GM13977 (cell line): ENCODE measurements at regions not wholly inside any gene's neighbourhood (a gene's known extent, or its start where the extent isn't known, plus 50 kb on each side); places are given as distances from the start of the nearest gene placed in this dataset.

ENCODE experiments used
- DNase-seq: peaks from one replicate; pipeline ENCODE4 v3.0.0; 2012; ENCODE audit warnings: low spot score
- in situ Hi-C: fragments of 300-500 bp; cut with MboI; formaldehyde crosslinking; loops from one replicate; pipeline ENCODE4 v1.12.0; 2022; ENCODE audit warnings: low sequenced_read_pairs, low pct_unique_long_range_greater_than_20kb, mixed read lengths, inconsistent platforms; ENCODE audit not compliant: unreplicated experiment
- TF ChIP-seq, protein P1 (sequence below): IDR thresholded peaks from 2 replicates; pipeline ENCODE4 v1.5.1; 2012; ENCODE audit warnings: mild to moderate bottlenecking, control low read depth; ENCODE audit not compliant: insufficient read depth; ENCODE audit errors: extremely low read depth, missing control alignments

GRCh38 chr13:39233519-39233918 is 195.3 kb downstream of the NHLRC3 start:
- no peak for DNase-seq
- TF ChIP-seq, protein P1, sequence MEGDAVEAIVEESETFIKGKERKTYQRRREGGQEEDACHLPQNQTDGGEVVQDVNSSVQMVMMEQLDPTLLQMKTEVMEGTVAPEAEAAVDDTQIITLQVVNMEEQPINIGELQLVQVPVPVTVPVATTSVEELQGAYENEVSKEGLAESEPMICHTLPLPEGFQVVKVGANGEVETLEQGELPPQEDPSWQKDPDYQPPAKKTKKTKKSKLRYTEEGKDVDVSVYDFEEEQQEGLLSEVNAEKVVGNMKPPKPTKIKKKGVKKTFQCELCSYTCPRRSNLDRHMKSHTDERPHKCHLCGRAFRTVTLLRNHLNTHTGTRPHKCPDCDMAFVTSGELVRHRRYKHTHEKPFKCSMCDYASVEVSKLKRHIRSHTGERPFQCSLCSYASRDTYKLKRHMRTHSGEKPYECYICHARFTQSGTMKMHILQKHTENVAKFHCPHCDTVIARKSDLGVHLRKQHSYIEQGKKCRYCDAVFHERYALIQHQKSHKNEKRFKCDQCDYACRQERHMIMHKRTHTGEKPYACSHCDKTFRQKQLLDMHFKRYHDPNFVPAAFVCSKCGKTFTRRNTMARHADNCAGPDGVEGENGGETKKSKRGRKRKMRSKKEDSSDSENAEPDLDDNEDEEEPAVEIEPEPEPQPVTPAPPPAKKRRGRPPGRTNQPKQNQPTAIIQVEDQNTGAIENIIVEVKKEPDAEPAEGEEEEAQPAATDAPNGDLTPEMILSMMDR, result no peak
- in situ Hi-C loops, result no loop called here

DNA sequence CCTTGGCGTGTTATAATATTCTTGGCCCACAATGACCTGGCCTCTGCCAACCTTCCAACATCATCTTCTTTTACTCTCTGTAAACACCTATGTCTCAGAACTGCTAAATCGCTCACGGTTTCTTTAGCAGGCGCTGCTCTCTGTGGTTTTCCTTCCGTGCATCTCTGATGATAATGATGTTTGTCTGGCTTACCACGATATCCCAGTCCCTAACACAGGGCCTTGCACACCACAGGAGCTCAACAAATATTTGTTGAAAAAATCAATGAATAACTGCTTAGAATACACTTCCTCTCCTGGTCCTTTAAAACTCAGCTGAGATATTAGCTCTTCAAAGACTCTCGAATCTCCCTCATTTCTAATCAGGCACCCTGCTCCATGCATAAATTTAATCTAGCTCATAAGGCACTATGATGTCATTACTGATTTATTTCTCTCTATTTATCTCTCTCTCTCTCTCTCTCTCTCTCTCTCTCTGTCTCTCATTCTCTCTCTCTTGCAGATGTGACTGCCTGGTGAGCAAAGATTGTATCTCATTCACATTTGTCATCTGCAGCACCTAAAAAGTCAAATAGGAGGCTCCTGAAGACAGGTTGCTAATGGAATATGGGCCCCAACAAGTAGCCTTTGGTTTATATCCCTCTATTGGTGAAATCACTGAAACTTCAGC is 206.4 kb downstream of the NHLRC3 start:
- in situ Hi-C loops, result no loop called here
- TF ChIP-seq, protein P1, result no peak
- DNase-seq, result no peak

- no peak for DNase-seq
- in situ Hi-C loops, result no loop called here
- TF ChIP-seq, protein P1, result no peak
Measured at GRCh38 chr13:39245688-39246087, 207.4 kb downstream of the NHLRC3 start.

DNA sequence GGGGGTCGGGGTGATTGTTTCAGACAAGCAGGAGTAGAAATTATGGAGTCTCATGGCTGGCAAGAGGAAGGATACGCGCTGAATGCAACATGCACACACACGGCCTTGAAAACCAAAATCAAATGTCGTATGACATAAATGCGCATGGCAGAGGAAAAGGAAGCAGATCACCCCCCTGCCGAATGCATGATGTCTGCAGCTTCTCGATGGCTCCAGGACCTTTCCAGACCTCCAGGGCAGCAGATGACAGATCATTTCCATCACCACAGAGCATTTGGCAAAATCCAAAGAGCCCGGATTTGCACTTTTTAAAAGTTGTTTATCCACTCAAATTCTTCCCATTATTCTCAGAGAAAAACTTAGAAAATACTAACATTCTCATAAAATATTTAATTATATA is 211.7 kb downstream of the NHLRC3 start:
- DNase-seq, result no peak
- TF ChIP-seq, protein P1, result no peak
- in situ Hi-C loops, result no loop called here

- in situ Hi-C loops, result no loop called here
- no peak for DNase-seq
- TF ChIP-seq, protein P1, result no peak
Measured at GRCh38 chr13:39250440-39250839, 212.2 kb downstream of the NHLRC3 start.

DNA sequence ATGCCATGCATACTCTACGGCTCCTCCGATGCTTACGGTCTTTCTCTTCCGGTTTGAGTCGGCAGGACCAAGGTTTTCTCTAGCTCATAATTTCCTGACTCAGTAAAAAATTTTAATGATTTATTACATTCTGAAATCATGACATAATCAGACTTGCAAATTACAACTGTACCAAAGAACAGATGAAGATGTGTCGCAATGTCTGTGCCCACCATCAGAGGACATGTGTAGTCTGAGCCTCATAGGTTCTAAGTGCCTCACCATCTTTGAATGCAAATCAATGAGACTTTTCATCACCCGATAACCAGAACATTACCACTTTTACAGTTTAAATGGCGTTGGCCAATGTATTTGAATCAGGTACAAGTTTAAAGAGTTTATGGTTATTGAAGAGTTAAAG is 213.1 kb downstream of the NHLRC3 start:
- in situ Hi-C loops, result no loop called here
- DNase-seq, result no peak
- TF ChIP-seq, protein P1, result no peak
